Esophagus muscularis mucosa (tissue), 4 donors: ENCODE measurements at regions not wholly inside any gene's neighbourhood (a gene's known extent, or its start where the extent isn't known, plus 50 kb on each side); places are given as distances from the start of the nearest gene placed in this dataset.

Experiments used
- CTCF ChIP-seq, 3 experiments: fragments of 200-600 bp in 2 of 3; fragments of 450-650 bp in 1 of 3; sonication (generic) in 2 of 3; IDR thresholded peaks; one replicate each; pipeline ENCODE4 v1.5.1; 2017 to 2019; ENCODE audit warnings: antibody characterized with exemption in 3 of 3, mild to moderate bottlenecking in 2 of 3, moderate library complexity in 1 of 3
- EP300 ChIP-seq: sonication (generic); formaldehyde crosslinking; IDR thresholded peaks from one replicate; pipeline ENCODE4 v1.6.1; 2017; ENCODE audit warnings: antibody characterized with exemption
- POLR2A ChIP-seq: fragments of 450-650 bp; IDR thresholded peaks from one replicate; pipeline ENCODE4 v1.6.1; 2017; ENCODE audit warnings: antibody characterized with exemption, moderate library complexity, mild to moderate bottlenecking, low read depth

- no peak for TF ChIP-seq POLR2A
- no peak for TF ChIP-seq EP300
- TF ChIP-seq CTCF (IDR thresholded peaks at IDR 0.05) = peak; percentile 70 to 89 (median 82)
Observed at GRCh38 chr1:115469703-115470476, 131.8 kb upstream of the NGF start.
